ENCODE measurements at regions not wholly inside any gene's neighbourhood (a gene's known extent, or its start where the extent isn't known, plus 50 kb on each side); places are given as distances from the start of the nearest gene placed in this dataset.

GRCh38 chr11:109926941-109927340, 166.3 kb upstream of the ZC3H12C start:
- TF ChIP-seq POLR2A (IDR thresholded peaks at IDR 0.05) (no peak), CTCF (IDR thresholded peaks at IDR 0.05) (no peak)
